ENCODE measurements at regions not wholly inside any gene's neighbourhood (a gene's known extent, or its start where the extent isn't known, plus 50 kb on each side); places are given as distances from the start of the nearest gene placed in this dataset.

- TF ChIP-seq CTCF (IDR thresholded peaks at IDR 0.05) (no peak), EP300 (IDR thresholded peaks at IDR 0.05) (no peak)
Measured at GRCh38 chr2:224142397-224143312, 103.6 kb upstream of the SERPINE2 start.

Measured in suprapubic skin (tissue), 3 donors.